Stimulated activated memory B cell treated with anti-CD40 and anti-IgM and Interleukin-4, amounts not matched to agents 10 μg/mL and 1 μg/mL and 100 μg/mL, for 72 hours (primary cell): ENCODE measurements at regions not wholly inside any gene's neighbourhood (a gene's known extent, or its start where the extent isn't known, plus 50 kb on each side); places are given as distances from the start of the nearest gene placed in this dataset.

Experiments
- ATAC-seq: fragments of 150-1000 bp; cut with Tn5 transposase; 2 replicates; pipeline ENCODE4 v1.10.0; 2021
- H3K27ac Mint-ChIP-seq: one replicate; pipeline ENCODE4 v1.8.0; 2022; ENCODE audit warnings: mild to moderate bottlenecking, mixed read lengths
- H3K27me3 Mint-ChIP-seq: one replicate; pipeline ENCODE4 v1.8.0; 2022; ENCODE audit warnings: mixed read lengths
- H3K36me3 Mint-ChIP-seq: one replicate; pipeline ENCODE4 v1.8.0; 2022; ENCODE audit warnings: mixed read lengths
- H3K4me1 Mint-ChIP-seq: one replicate; pipeline ENCODE4 v1.8.0; 2022; ENCODE audit warnings: mixed read lengths
- H3K4me3 Mint-ChIP-seq: one replicate; pipeline ENCODE4 v1.8.0; 2022; ENCODE audit warnings: mild to moderate bottlenecking, moderate library complexity, mixed read lengths
- H3K9me3 Mint-ChIP-seq: one replicate; pipeline ENCODE4 v1.8.0; 2022; ENCODE audit warnings: mixed read lengths

- H3K4me3 Mint-ChIP-seq, result no peak overlapping the region
Observed at GRCh38 chr5:29085142-29085541, 2046.8 kb upstream of the CDH9 start.

DNA sequence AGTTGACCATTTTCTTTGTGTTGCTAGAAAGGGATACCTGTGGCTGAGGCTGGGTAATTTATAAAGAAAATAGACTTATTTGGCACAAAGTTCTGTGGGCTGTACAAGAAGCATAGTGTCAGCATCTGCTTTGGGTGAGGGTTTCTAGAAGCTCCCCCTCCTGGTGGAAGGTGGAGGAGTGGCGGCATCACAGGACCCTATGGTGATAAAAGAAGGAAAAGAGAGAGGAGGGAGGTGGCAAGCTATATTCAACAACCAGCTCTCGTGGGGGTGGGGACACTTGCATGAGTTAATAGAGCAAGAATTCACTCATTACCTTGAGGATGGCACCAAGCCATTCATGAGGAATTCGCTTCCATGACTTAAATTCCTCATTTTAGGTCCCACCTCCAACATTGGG lies 2041.4 kb upstream of the CDH9 start:
- H3K4me1 Mint-ChIP-seq, result no peaks in the 10 kb centered on the region
- H3K9me3 Mint-ChIP-seq, result peaks cover 2% of the 10 kb centered on the region
- H3K27ac Mint-ChIP-seq, result no peak overlapping the region
- no peaks in the 10 kb centered on the region for H3K27me3 Mint-ChIP-seq
- no peak overlapping the region for H3K4me3 Mint-ChIP-seq
- no peak for ATAC-seq
- no peaks in the 10 kb centered on the region for H3K36me3 Mint-ChIP-seq

More at GRCh38 chr5:29085142-29085541, 2046.8 kb upstream of the CDH9 start:
- ATAC-seq, result no peak
- H3K4me1 Mint-ChIP-seq, result no peaks in the 10 kb centered on the region
- H3K36me3 Mint-ChIP-seq, result no peaks in the 10 kb centered on the region
- no peak overlapping the region for H3K27ac Mint-ChIP-seq
- H3K27me3 Mint-ChIP-seq, result no peaks in the 10 kb centered on the region
- peaks cover 6% of the 10 kb centered on the region for H3K9me3 Mint-ChIP-seq

DNA sequence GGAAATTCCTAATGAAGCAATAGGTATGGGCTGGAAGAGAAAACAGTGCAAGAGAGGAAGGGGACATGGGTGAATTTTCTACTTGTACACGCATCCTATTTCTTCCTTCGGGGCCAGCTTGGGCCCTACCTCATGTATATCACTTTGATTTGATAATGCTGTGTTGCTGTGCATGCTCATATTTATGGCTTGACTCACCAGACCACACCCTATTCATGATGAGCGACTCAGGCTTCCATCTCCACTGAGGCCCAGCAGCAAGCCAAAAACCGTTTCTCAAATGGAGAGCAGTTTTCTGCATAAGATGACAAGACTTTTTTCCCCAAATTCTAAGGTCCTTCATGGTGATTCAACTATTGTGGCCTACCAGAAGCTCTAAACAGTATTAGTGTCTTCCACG lies 2039.1 kb upstream of the CDH9 start:
- Mint-ChIP-seq H3K4me3 (no peak overlapping the region), H3K27ac (no peak overlapping the region), H3K4me1 (no peaks in the 10 kb centered on the region), H3K27me3 (no peaks in the 10 kb centered on the region), H3K9me3 (peaks cover 2% of the 10 kb centered on the region), H3K36me3 (no peaks in the 10 kb centered on the region)
- ATAC-seq, result no peak

DNA sequence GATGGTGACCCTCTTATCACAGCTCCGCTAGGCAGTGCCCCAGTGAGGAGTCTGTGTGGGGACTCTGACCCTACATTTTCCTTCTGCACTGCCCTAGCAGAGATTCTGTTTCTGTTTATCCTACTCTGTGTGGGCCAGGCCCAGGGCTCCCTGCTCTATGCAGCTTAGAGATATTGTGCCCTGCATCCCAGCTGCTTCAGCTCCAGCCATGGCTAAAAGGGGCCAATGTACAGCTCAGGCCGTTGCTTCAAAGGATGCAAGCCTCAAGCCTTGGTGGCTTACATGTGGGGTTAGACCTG lies 2030.7 kb upstream of the CDH9 start:
- Mint-ChIP-seq H3K9me3 (peaks cover under 1% of the 10 kb centered on the region), H3K4me3 (no peak overlapping the region), H3K27ac (no peak overlapping the region), H3K4me1 (no peaks in the 10 kb centered on the region), H3K36me3 (no peaks in the 10 kb centered on the region), H3K27me3 (no peaks in the 10 kb centered on the region)
- ATAC-seq, result no peak

DNA sequence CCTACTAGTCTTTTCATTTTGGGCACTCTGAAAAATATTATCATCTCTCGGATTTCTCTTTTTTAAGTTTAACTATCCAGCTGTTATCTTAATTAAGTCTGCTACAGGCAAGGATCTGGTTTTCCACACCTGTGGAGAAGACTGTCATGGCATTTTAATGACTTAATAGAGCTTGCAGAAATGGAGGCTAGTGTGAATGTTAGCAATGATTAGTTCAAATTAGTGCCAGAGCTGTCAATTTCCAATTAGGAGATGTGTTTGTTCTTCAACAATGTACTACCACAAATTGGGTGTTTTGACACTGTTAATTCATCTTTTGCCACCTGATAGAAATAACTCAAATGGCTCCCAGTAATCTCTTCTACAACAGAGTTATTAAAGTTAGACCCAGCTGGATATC lies 2023.0 kb upstream of the CDH9 start:
- Mint-ChIP-seq H3K4me3 (no peak overlapping the region), H3K36me3 (no peaks in the 10 kb centered on the region), H3K27ac (no peak overlapping the region), H3K9me3 (peaks cover 3% of the 10 kb centered on the region), H3K4me1 (no peaks in the 10 kb centered on the region), H3K27me3 (no peaks in the 10 kb centered on the region)
- no peak for ATAC-seq

GRCh38 chr5:29054694-29055093 lies 2016.3 kb upstream of the CDH9 start:
- no peak for ATAC-seq
- no peaks in the 10 kb centered on the region for H3K27me3 Mint-ChIP-seq
- H3K36me3 Mint-ChIP-seq, result no peaks in the 10 kb centered on the region
- H3K4me1 Mint-ChIP-seq, result no peaks in the 10 kb centered on the region
- H3K9me3 Mint-ChIP-seq, result no peaks in the 10 kb centered on the region
- H3K4me3 Mint-ChIP-seq, result no peak overlapping the region
- H3K27ac Mint-ChIP-seq, result no peak overlapping the region

- no peak for ATAC-seq
- Mint-ChIP-seq H3K4me1 (no peaks in the 10 kb centered on the region), H3K27ac (no peak overlapping the region), H3K36me3 (no peaks in the 10 kb centered on the region), H3K4me3 (no peak overlapping the region), H3K9me3 (no peaks in the 10 kb centered on the region), H3K27me3 (no peaks in the 10 kb centered on the region)
Observed at GRCh38 chr5:29054282-29054681, 2015.9 kb upstream of the CDH9 start.

- H3K4me1 Mint-ChIP-seq, result no peaks in the 10 kb centered on the region
- ATAC-seq, result no peak
- no peak overlapping the region for H3K27ac Mint-ChIP-seq
- H3K4me3 Mint-ChIP-seq, result no peak overlapping the region
- no peaks in the 10 kb centered on the region for H3K9me3 Mint-ChIP-seq
- no peaks in the 10 kb centered on the region for H3K36me3 Mint-ChIP-seq
- no peaks in the 10 kb centered on the region for H3K27me3 Mint-ChIP-seq
Observed at GRCh38 chr5:29051509-29051908, 2013.1 kb upstream of the CDH9 start.

- ATAC-seq, result no peak
- Mint-ChIP-seq H3K36me3 (no peaks in the 10 kb centered on the region), H3K9me3 (peaks cover 3% of the 10 kb centered on the region), H3K4me3 (no peak overlapping the region), H3K4me1 (no peaks in the 10 kb centered on the region), H3K27ac (no peak overlapping the region), H3K27me3 (no peaks in the 10 kb centered on the region)
Observed at GRCh38 chr5:29042152-29042551, 2003.8 kb upstream of the CDH9 start.

DNA sequence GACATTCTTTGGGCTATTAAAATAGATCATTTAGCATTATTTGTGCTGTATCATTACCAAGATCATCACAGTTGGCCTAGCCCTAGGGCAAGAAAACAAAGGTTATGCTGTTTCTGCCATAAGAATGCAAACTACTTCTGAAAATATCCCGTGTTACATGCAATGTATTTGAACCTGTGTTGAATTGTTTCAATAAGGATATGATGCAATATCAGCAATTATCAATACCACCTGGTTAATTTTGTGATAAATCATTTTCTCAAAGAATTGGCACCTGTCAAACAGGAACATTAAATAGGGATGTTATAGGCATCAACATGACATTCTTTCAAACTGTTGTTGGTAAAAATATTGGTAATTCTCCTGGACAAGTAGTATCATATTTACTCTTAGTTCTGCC lies 2002.0 kb upstream of the CDH9 start:
- Mint-ChIP-seq H3K27ac (no peak overlapping the region), H3K27me3 (no peaks in the 10 kb centered on the region), H3K4me1 (no peaks in the 10 kb centered on the region), H3K4me3 (no peak overlapping the region), H3K9me3 (peaks cover 4% of the 10 kb centered on the region), H3K36me3 (no peaks in the 10 kb centered on the region)
- ATAC-seq, result no peak

DNA sequence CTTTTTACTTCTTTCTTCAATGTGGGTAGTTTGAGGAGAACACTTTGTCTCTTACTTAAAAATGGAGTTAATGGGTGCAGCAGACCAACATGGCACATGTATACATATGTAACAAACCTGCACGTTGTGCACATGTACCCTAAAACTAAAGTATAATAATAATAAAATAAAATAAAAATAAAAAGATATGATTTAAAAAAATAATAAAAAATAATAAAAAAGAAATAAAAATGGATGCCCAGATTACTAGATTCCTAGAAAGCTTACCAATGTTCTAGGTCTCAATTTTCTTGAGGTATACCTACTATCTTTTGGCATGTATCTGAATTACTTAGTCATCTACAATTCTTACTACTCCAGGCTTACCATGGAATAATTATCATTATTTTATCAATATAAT lies 2001.6 kb upstream of the CDH9 start:
- ATAC-seq, result no peak
- Mint-ChIP-seq H3K36me3 (no peaks in the 10 kb centered on the region), H3K4me1 (no peaks in the 10 kb centered on the region), H3K27ac (no peak overlapping the region), H3K9me3 (peaks cover 5% of the 10 kb centered on the region), H3K27me3 (no peaks in the 10 kb centered on the region), H3K4me3 (no peak overlapping the region)

- Mint-ChIP-seq H3K27ac (no peak overlapping the region), H3K36me3 (no peaks in the 10 kb centered on the region), H3K9me3 (peaks cover 5% of the 10 kb centered on the region), H3K4me3 (no peak overlapping the region), H3K27me3 (no peaks in the 10 kb centered on the region), H3K4me1 (no peaks in the 10 kb centered on the region)
- no peak for ATAC-seq
Observed at GRCh38 chr5:29037716-29038115, 1999.3 kb upstream of the CDH9 start.

- Mint-ChIP-seq H3K36me3 (no peaks in the 10 kb centered on the region), H3K4me1 (no peaks in the 10 kb centered on the region), H3K27me3 (no peaks in the 10 kb centered on the region), H3K4me3 (no peak overlapping the region), H3K9me3 (no peaks in the 10 kb centered on the region), H3K27ac (no peak overlapping the region)
- no peak for ATAC-seq
Observed at GRCh38 chr5:29024052-29024451, 1985.7 kb upstream of the CDH9 start.

GRCh38 chr5:29023541-29023940 lies 1985.2 kb upstream of the CDH9 start:
- Mint-ChIP-seq H3K27me3 (no peaks in the 10 kb centered on the region), H3K36me3 (no peaks in the 10 kb centered on the region), H3K4me1 (no peaks in the 10 kb centered on the region), H3K9me3 (no peaks in the 10 kb centered on the region), H3K4me3 (no peak overlapping the region), H3K27ac (no peak overlapping the region)
- ATAC-seq, result no peak

DNA sequence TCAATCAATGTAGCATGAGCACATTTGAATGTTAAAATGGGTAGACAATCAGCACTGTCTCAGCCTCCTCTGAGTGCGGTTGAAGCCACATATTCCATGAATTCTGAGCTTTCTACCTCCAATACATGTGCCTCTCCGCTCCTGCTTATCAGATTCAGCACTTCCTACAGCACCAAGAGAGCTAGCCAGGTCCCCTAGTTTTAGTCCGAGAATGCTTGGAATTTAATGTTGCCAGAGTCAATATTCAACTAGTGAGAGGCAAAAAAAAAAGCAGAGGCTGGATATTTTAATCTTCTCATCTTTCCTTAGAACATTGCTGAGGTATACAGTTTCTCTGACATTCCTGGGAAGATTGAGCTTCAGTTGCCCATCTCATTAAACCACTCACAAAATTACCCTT lies 1979.1 kb upstream of the CDH9 start:
- Mint-ChIP-seq H3K9me3 (no peaks in the 10 kb centered on the region), H3K27me3 (no peaks in the 10 kb centered on the region), H3K4me3 (no peak overlapping the region), H3K27ac (no peak overlapping the region), H3K36me3 (no peaks in the 10 kb centered on the region), H3K4me1 (no peaks in the 10 kb centered on the region)
- no peak for ATAC-seq

- Mint-ChIP-seq H3K36me3 (no peaks in the 10 kb centered on the region), H3K27me3 (no peaks in the 10 kb centered on the region), H3K27ac (no peak overlapping the region), H3K4me1 (no peaks in the 10 kb centered on the region), H3K9me3 (no peaks in the 10 kb centered on the region), H3K4me3 (no peak overlapping the region)
- no peak for ATAC-seq
Observed at GRCh38 chr5:29016067-29016466, 1977.7 kb upstream of the CDH9 start.

DNA sequence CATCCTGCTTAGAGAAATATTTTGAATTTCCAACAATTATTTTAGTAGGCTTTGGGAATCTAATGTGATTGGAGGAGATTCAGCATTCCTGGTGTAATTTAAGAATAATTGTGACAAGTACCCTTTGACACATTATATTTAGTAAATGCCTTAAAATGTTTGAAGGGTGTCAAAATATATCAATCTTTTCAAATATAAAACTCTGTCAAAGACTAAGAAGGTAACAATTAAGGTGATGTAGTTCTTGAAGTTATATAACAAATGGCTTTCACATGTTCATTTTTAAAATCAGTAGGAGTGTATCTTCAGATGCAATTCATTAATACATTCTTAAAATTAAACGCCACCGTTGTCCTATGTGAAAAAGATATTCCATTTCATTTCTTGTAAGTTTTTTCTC lies 1977.1 kb upstream of the CDH9 start:
- no peak for ATAC-seq
- Mint-ChIP-seq H3K27ac (no peak overlapping the region), H3K4me3 (no peak overlapping the region), H3K36me3 (no peaks in the 10 kb centered on the region), H3K27me3 (no peaks in the 10 kb centered on the region), H3K4me1 (no peaks in the 10 kb centered on the region), H3K9me3 (no peaks in the 10 kb centered on the region)
